Transverse colon (tissue), 4 donors: ENCODE measurements at regions not wholly inside any gene's neighbourhood (a gene's known extent, or its start where the extent isn't known, plus 50 kb on each side); places are given as distances from the start of the nearest gene placed in this dataset.

Source experiments
- EP300 ChIP-seq: sonication (generic); formaldehyde crosslinking; IDR thresholded peaks from one replicate; pipeline ENCODE4 v1.6.1; 2017; ENCODE audit warnings: antibody characterized with exemption, low read depth
- POLR2A ChIP-seq: fragments of 450-650 bp; IDR thresholded peaks from one replicate; pipeline ENCODE4 v1.6.1; 2016; ENCODE audit warnings: antibody characterized with exemption, mild to moderate bottlenecking, moderate library complexity
- POLR2AphosphoS5 ChIP-seq, 3 donors: sonication (generic); formaldehyde crosslinking; IDR thresholded peaks; one replicate each; pipeline ENCODE4 v1.6.1; 2016; ENCODE audit warnings: antibody characterized with exemption in 3 of 3
- TF ChIP-seq, protein P1 (sequence below), 5 experiments: fragments of 200-600 bp in 3 of 5; fragments of 450-650 bp in 2 of 5; sonication (generic) in 3 of 5; IDR thresholded peaks; 1 replicate in 2 of 5; 2 replicates in 3 of 5; pipeline ENCODE4 v1.5.1; 2016 to 2017; ENCODE audit warnings: antibody characterized with exemption in 5 of 5, inconsistent platforms in 3 of 5, mild to moderate bottlenecking in 2 of 5, moderate library complexity in 1 of 5

DNA sequence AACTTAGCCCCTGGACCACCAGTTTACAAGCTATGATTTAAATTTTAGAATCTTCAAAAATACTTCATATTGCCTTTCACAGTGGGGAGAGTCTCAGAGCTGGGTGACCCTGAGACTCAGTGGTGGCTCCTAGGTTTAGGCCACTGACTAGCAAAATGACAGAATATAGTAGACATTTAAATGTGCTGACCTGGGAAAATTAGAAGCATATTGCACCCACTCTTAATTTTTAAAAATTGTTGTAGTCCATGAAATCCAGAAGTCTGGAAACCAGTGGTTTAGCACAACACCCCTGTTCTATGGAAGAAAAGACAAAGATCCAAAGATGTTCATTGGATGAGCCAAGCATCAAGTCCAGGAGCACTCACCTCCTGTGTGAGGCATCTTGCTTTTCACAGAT is 75.0 kb upstream of the PAPPA start:
- TF ChIP-seq POLR2AphosphoS5 (IDR thresholded peaks at IDR 0.05) (no peak), POLR2A (no peak), EP300 (no peak)
- TF ChIP-seq, protein P1, sequence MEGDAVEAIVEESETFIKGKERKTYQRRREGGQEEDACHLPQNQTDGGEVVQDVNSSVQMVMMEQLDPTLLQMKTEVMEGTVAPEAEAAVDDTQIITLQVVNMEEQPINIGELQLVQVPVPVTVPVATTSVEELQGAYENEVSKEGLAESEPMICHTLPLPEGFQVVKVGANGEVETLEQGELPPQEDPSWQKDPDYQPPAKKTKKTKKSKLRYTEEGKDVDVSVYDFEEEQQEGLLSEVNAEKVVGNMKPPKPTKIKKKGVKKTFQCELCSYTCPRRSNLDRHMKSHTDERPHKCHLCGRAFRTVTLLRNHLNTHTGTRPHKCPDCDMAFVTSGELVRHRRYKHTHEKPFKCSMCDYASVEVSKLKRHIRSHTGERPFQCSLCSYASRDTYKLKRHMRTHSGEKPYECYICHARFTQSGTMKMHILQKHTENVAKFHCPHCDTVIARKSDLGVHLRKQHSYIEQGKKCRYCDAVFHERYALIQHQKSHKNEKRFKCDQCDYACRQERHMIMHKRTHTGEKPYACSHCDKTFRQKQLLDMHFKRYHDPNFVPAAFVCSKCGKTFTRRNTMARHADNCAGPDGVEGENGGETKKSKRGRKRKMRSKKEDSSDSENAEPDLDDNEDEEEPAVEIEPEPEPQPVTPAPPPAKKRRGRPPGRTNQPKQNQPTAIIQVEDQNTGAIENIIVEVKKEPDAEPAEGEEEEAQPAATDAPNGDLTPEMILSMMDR (IDR thresholded peaks at IDR 0.05) = no peak
